Tibial nerve (tissue), 4 donors: ENCODE measurements at regions not wholly inside any gene's neighbourhood (a gene's known extent, or its start where the extent isn't known, plus 50 kb on each side); places are given as distances from the start of the nearest gene placed in this dataset.

Experiments used
- EP300 ChIP-seq, 2 donors: sonication (generic); formaldehyde crosslinking; IDR thresholded peaks; one replicate each; pipeline ENCODE4 v1.6.1; 2017; ENCODE audit warnings: antibody characterized with exemption in 2 of 2, mild to moderate bottlenecking in 1 of 2
- POLR2A ChIP-seq, 2 donors: fragments of 450-650 bp; IDR thresholded peaks; one replicate each; pipeline ENCODE4 v1.6.1; 2017; ENCODE audit warnings: antibody characterized with exemption in 2 of 2, mild to moderate bottlenecking in 2 of 2, moderate library complexity in 2 of 2
- TF ChIP-seq, protein P1 (sequence below), 5 experiments: fragments of 200-600 bp in 3 of 5; fragments of 450-650 bp in 2 of 5; sonication (generic) in 3 of 5; IDR thresholded peaks; one replicate each; pipeline ENCODE4 v1.5.1; 2016 to 2019; ENCODE audit warnings: antibody characterized with exemption in 5 of 5, mild to moderate bottlenecking in 3 of 5, moderate library complexity in 2 of 5

DNA sequence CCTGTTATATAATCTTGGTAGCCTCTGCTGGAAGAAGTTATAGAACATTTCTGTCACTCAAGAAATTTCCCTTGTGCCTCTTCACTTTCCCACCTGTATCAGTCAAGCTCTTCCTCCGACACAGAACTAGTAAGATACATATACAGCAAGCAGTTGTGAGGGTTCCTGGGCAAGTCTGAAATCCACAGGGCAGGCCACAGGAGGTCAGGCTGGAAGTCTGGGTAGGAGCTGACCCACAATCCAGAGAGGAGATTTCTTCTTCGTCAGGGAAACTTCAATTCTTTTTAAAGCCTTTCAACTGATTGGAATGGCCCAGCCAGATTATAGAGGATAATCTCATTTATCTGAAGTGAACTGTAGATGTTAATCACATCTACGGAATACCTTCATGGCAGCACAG, 96.4 kb upstream of the FMN2 start:
- no peak for TF ChIP-seq EP300 (IDR thresholded peaks at IDR 0.05)
- TF ChIP-seq, protein P1, sequence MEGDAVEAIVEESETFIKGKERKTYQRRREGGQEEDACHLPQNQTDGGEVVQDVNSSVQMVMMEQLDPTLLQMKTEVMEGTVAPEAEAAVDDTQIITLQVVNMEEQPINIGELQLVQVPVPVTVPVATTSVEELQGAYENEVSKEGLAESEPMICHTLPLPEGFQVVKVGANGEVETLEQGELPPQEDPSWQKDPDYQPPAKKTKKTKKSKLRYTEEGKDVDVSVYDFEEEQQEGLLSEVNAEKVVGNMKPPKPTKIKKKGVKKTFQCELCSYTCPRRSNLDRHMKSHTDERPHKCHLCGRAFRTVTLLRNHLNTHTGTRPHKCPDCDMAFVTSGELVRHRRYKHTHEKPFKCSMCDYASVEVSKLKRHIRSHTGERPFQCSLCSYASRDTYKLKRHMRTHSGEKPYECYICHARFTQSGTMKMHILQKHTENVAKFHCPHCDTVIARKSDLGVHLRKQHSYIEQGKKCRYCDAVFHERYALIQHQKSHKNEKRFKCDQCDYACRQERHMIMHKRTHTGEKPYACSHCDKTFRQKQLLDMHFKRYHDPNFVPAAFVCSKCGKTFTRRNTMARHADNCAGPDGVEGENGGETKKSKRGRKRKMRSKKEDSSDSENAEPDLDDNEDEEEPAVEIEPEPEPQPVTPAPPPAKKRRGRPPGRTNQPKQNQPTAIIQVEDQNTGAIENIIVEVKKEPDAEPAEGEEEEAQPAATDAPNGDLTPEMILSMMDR (IDR thresholded peaks at IDR 0.05): no peak
- no peak for TF ChIP-seq POLR2A (IDR thresholded peaks at IDR 0.05)
